Type B pancreatic cell (in vitro differentiated cells): ENCODE measurements at regions not wholly inside any gene's neighbourhood (a gene's known extent, or its start where the extent isn't known, plus 50 kb on each side); places are given as distances from the start of the nearest gene placed in this dataset.

Experiments used
- DNase-seq: peaks from one replicate; pipeline ENCODE4 v3.0.0; 2021; ENCODE audit warnings: mixed read lengths; ENCODE audit not compliant: unreplicated experiment; ENCODE audit errors: extremely low spot score
- H3K27ac Mint-ChIP-seq: 2 replicates; pipeline ENCODE4 v1.8.0; 2021; ENCODE audit warnings: mild to moderate bottlenecking, mixed read lengths
- H3K27me3 Mint-ChIP-seq: 2 replicates; pipeline ENCODE4 v1.8.0; 2021; ENCODE audit warnings: mixed read lengths
- H3K36me3 Mint-ChIP-seq: 2 replicates; pipeline ENCODE4 v1.8.0; 2021; ENCODE audit warnings: mixed read lengths
- H3K4me1 Mint-ChIP-seq: one replicate; pipeline ENCODE4 v1.8.0; 2021; ENCODE audit warnings: mixed read lengths; ENCODE audit not compliant: unreplicated experiment
- H3K4me3 Mint-ChIP-seq: 2 replicates; pipeline ENCODE4 v1.8.0; 2021; ENCODE audit warnings: mild to moderate bottlenecking, mixed read lengths
- H3K9me3 Mint-ChIP-seq: 2 replicates; pipeline ENCODE4 v1.8.0; 2021; ENCODE audit warnings: mixed read lengths
- TF ChIP-seq, protein P1 (sequence below): fragments of 200-600 bp; sonication (generic); conservative IDR thresholded peaks from 2 replicates; pipeline ENCODE4 v1.5.0; 2021; ENCODE audit warnings: antibody characterized with exemption, mild to moderate bottlenecking

- Mint-ChIP-seq H3K9me3 (no peaks in the 10 kb centered on the region), H3K27ac (no peak overlapping the region), H3K4me3 (no peak overlapping the region), H3K27me3 (no peaks in the 10 kb centered on the region), H3K36me3 (no peaks in the 10 kb centered on the region), H3K4me1 (no peaks in the 10 kb centered on the region)
- no peak for DNase-seq
- TF ChIP-seq, protein P1, sequence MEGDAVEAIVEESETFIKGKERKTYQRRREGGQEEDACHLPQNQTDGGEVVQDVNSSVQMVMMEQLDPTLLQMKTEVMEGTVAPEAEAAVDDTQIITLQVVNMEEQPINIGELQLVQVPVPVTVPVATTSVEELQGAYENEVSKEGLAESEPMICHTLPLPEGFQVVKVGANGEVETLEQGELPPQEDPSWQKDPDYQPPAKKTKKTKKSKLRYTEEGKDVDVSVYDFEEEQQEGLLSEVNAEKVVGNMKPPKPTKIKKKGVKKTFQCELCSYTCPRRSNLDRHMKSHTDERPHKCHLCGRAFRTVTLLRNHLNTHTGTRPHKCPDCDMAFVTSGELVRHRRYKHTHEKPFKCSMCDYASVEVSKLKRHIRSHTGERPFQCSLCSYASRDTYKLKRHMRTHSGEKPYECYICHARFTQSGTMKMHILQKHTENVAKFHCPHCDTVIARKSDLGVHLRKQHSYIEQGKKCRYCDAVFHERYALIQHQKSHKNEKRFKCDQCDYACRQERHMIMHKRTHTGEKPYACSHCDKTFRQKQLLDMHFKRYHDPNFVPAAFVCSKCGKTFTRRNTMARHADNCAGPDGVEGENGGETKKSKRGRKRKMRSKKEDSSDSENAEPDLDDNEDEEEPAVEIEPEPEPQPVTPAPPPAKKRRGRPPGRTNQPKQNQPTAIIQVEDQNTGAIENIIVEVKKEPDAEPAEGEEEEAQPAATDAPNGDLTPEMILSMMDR: no peak
Observed at GRCh38 chr6:129955584-129955983, 62.8 kb upstream of the L3MBTL3 start.

DNA sequence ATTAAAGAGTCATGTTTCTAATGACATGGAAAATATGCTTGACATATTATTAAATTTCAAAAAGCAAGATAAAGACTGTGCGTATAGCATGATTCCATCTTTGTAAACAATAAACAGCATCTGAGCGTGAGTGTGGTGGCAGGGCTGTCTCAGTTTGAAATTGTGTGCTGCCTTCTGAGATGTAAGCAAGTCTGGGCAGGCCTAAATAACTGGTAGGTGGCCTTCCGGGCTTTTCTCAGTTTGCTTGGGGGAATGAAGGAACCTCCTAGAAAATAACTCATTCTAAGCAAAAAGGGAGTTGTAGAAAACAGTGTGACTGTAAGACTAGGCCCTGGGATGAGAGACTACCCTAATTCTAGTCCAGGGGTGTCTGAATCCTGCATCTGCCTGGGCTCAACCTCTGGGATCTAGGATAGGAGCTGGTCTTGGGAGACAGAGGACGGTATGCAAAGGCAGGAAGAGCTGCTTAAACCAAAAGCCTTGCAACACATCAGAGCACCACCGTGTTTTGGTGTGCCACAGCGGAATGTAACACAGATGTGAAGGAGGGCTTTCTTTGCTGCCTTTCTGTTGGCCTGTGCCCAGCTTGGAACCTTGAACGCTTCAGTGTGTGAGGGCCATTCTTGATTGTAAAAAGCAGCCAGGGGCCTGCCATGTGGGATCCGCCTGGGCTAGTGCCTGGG, 63.5 kb upstream of the L3MBTL3 start:
- no peaks in the 10 kb centered on the region for H3K27me3 Mint-ChIP-seq
- H3K9me3 Mint-ChIP-seq: no peaks in the 10 kb centered on the region
- no peak overlapping the region for H3K4me3 Mint-ChIP-seq
- no peaks in the 10 kb centered on the region for H3K36me3 Mint-ChIP-seq
- no peak for DNase-seq
- no peak overlapping the region for H3K27ac Mint-ChIP-seq
- no peaks in the 10 kb centered on the region for H3K4me1 Mint-ChIP-seq
- TF ChIP-seq, protein P1: no peak

GRCh38 chr6:129947797-129948196, 70.6 kb upstream of the L3MBTL3 start:
- Mint-ChIP-seq H3K27ac (no peak overlapping the region), H3K36me3 (no peaks in the 10 kb centered on the region), H3K27me3 (no peaks in the 10 kb centered on the region), H3K4me3 (no peak overlapping the region), H3K4me1 (no peaks in the 10 kb centered on the region), H3K9me3 (no peaks in the 10 kb centered on the region)
- TF ChIP-seq, protein P1: no peak
- DNase-seq: no peak

DNA sequence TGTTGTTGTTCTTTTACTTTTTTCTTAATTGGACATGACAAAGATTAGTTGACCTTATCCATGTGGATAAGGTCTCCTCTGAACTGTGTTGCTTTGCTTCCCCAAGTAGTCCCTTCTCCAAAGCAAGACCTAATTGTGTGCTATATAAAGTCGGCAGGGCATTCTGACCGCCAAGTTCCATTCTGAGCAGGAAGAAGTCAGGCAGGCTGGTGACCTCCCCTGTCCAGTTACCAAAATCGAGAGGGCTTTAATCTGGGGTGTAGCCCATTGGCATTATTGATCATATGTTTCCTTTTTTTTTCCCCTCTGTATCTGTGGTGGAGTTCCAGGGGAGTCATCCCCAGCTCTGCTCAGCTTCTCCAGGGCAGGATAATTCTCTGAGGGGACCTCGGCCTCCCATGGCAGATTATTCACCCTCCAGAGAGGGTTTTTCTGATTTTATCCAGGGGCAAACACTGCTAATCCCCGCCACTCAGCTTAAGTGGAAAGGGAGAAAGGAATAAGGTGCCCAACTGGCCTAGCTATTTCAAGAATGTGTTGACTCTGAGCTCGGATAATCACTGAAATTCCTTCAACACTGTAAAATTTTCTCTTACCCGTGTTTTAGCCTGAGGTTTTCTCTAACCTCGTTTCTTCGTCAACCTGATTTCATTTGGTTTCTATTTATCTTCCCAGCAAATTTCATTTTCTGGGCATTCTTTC, 71.8 kb upstream of the L3MBTL3 start:
- H3K27me3 Mint-ChIP-seq: no peaks in the 10 kb centered on the region
- no peak for DNase-seq
- H3K4me3 Mint-ChIP-seq: no peak overlapping the region
- no peaks in the 10 kb centered on the region for H3K36me3 Mint-ChIP-seq
- H3K27ac Mint-ChIP-seq: no peak overlapping the region
- H3K4me1 Mint-ChIP-seq: no peaks in the 10 kb centered on the region
- TF ChIP-seq, protein P1: no peak
- no peaks in the 10 kb centered on the region for H3K9me3 Mint-ChIP-seq

GRCh38 chr6:129943637-129944271, 74.6 kb upstream of the L3MBTL3 start:
- H3K4me3 Mint-ChIP-seq: no peak overlapping the region

More at GRCh38 chr6:129943637-129944271, 74.6 kb upstream of the L3MBTL3 start:
- H3K9me3 Mint-ChIP-seq: no peaks in the 10 kb centered on the region
- no peaks in the 10 kb centered on the region for H3K4me1 Mint-ChIP-seq
- TF ChIP-seq, protein P1: no peak
- no peaks in the 10 kb centered on the region for H3K36me3 Mint-ChIP-seq
- no peak for DNase-seq
- peaks cover 9% of the 10 kb centered on the region for H3K27me3 Mint-ChIP-seq
- no peak overlapping the region for H3K27ac Mint-ChIP-seq
